ENCODE measurements at regions not wholly inside any gene's neighbourhood (a gene's known extent, or its start where the extent isn't known, plus 50 kb on each side); places are given as distances from the start of the nearest gene placed in this dataset.

DNA sequence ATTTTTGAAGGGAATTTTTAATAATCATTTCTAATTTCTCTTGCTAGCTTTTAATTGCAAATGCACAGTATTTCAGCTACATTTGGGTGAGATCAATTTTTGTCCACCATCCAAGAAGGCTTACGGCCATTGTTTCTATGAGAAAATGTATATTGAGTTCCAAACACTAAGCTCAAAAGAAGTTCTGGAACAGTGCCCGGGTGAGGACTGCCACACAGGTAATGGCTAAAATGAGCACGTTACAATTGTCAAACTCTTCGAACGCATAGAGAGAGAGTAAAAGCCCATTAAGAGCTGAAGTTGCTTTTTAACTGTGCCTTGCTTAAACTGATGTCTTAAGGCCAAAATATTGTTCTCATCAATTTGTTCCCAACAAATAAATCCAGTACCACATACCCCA is 755.0 kb downstream of the DIAPH3 start:
- H3K27me3 Mint-ChIP-seq, result no peaks in the 10 kb centered on the region
- H3K27ac Mint-ChIP-seq, result no peak overlapping the region
- no peak overlapping the region for H3K9ac ChIP-seq (ENCODE audit: low read length)
- H3K36me3 ChIP-seq (replicated peaks in 1 of 2; ENCODE audit: control extremely low read depth in 1 of 2, control insufficient read depth in 1 of 2, extremely low read depth in 1 of 2, insufficient read depth in 2 of 2, low read length in 1 of 2), result no peaks in the 10 kb centered on the region
- CTCF ChIA-PET, result no interaction called here
- no peak overlapping the region for H3K4me3 ChIP-seq (ENCODE audit: control extremely low read depth in 1 of 5, extremely low read depth in 1 of 5, insufficient read depth in 1 of 5, low read depth in 2 of 5, low read length in 4 of 5)
- H3K4me1 ChIP-seq (ENCODE audit: control insufficient read depth in 2 of 2, insufficient read depth in 2 of 2, low read length in 2 of 2), result no peaks in the 10 kb centered on the region
- H3K4me3 Mint-ChIP-seq, result no peak overlapping the region
- no peaks in the 10 kb centered on the region for H3K79me2 ChIP-seq (ENCODE audit: control insufficient read depth, insufficient read depth, low read length)
- no peak overlapping the region for H2AFZ ChIP-seq (ENCODE audit: insufficient read depth, low read depth, low read length, poor library complexity, severe bottlenecking)
- no peaks in the 10 kb centered on the region for H4K20me1 ChIP-seq (ENCODE audit: control insufficient read depth, insufficient read depth, low read length, poor library complexity, severe bottlenecking)
- no peak overlapping the region for H3K27ac ChIP-seq (ENCODE audit: low read length in 2 of 2)
- POLR2A ChIA-PET, result no interaction called here
- no peaks in the 10 kb centered on the region for H3K27me3 ChIP-seq (replicated peaks in 1 of 4; ENCODE audit: control extremely low read depth in 1 of 4, control insufficient read depth in 3 of 4, insufficient read depth in 4 of 4, low read length in 3 of 4)
- no peaks in the 10 kb centered on the region for H3K4me1 Mint-ChIP-seq
- TF ChIP-seq EZH2 (IDR thresholded peaks at IDR 0.05; ENCODE audit: borderline replicate concordance, insufficient read depth, low read depth, low read length, poor library complexity, severe bottlenecking) (no peak), CTCF (IDR thresholded peaks at IDR 0.05) (no peak)
- DNase-seq (no peak), ATAC-seq (ENCODE audit: low read depth) (no peak)
- no peak overlapping the region for H3K4me2 ChIP-seq (replicated peaks; ENCODE audit: low read depth, low read length, poor library complexity, severe bottlenecking)
- peaks cover 1 to 13% (median 3%) of the 10 kb centered on the region in 3 donors for H3K9me3 ChIP-seq (ENCODE audit: control extremely low read depth in 1 of 3, control insufficient read depth in 2 of 3, insufficient read depth in 1 of 3, low read length in 2 of 3)
- no CpG with 5 or more reads among the region's 5 CpGs for WGBS (ENCODE audit: insufficient coverage)
- intact Hi-C loops (cut with micrococcal nuclease), result no loop called here
- H3K9me3 Mint-ChIP-seq (ENCODE audit: insufficient read depth), result peaks cover 6% of the 10 kb centered on the region

DNA sequence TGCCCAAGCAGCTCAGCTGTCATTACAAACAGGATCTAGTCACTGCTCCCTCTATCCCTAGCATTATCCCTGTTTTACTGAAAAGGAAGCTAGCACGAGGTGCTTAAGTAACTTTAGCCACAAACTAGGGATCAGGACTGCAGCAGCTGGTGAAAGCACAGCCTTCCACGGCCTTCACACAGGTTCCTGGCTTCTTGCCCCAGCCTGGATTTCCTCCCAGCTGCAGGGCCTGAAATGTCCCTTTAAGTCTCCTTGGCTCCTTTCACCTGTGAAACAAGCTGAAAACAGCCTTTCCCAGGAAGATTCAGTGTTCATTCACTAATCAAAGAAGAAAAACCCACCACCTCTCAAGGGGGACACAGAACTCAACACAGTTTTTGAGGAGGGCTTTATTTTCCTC is 754.5 kb downstream of the DIAPH3 start:
- no peaks in the 10 kb centered on the region for H3K27me3 Mint-ChIP-seq
- 69% methylated on average over 2 of the region's 2 CpGs for WGBS (ENCODE audit: insufficient coverage)
- no peaks in the 10 kb centered on the region for H3K4me1 ChIP-seq (ENCODE audit: control insufficient read depth in 2 of 2, insufficient read depth in 2 of 2, low read length in 2 of 2)
- H3K36me3 ChIP-seq (replicated peaks in 1 of 2; ENCODE audit: control extremely low read depth in 1 of 2, control insufficient read depth in 1 of 2, extremely low read depth in 1 of 2, insufficient read depth in 2 of 2, low read length in 1 of 2), result no peaks in the 10 kb centered on the region
- H3K9me3 ChIP-seq (ENCODE audit: control extremely low read depth in 1 of 3, control insufficient read depth in 2 of 3, insufficient read depth in 1 of 3, low read length in 2 of 3), result peaks cover 1 to 13% (median 3%) of the 10 kb centered on the region in 3 donors
- intact Hi-C loops (cut with micrococcal nuclease), result no loop called here
- H3K27ac ChIP-seq (ENCODE audit: low read length in 2 of 2), result no peak overlapping the region
- H3K4me3 Mint-ChIP-seq, result no peak overlapping the region
- H2AFZ ChIP-seq (ENCODE audit: insufficient read depth, low read depth, low read length, poor library complexity, severe bottlenecking), result no peak overlapping the region
- H4K20me1 ChIP-seq (ENCODE audit: control insufficient read depth, insufficient read depth, low read length, poor library complexity, severe bottlenecking), result no peaks in the 10 kb centered on the region
- H3K79me2 ChIP-seq (ENCODE audit: control insufficient read depth, insufficient read depth, low read length), result no peaks in the 10 kb centered on the region
- no peak for TF ChIP-seq CTCF (IDR thresholded peaks at IDR 0.05)
- no peak overlapping the region for H3K4me3 ChIP-seq (ENCODE audit: control extremely low read depth in 1 of 5, extremely low read depth in 1 of 5, insufficient read depth in 1 of 5, low read depth in 2 of 5, low read length in 4 of 5)
- DNase-seq (no peak), ATAC-seq (ENCODE audit: low read depth) (no peak)
- no peak overlapping the region for H3K27ac Mint-ChIP-seq
- no peak overlapping the region for H3K9ac ChIP-seq (ENCODE audit: low read length)
- ChIA-PET CTCF (no interaction called here), POLR2A (no interaction called here)
- no peak overlapping the region for H3K4me2 ChIP-seq (replicated peaks; ENCODE audit: low read depth, low read length, poor library complexity, severe bottlenecking)
- no peaks in the 10 kb centered on the region for H3K4me1 Mint-ChIP-seq
- no peaks in the 10 kb centered on the region for H3K27me3 ChIP-seq (replicated peaks in 1 of 4; ENCODE audit: control extremely low read depth in 1 of 4, control insufficient read depth in 3 of 4, insufficient read depth in 4 of 4, low read length in 3 of 4)
- peaks cover 6% of the 10 kb centered on the region for H3K9me3 Mint-ChIP-seq (ENCODE audit: insufficient read depth)
